SK-N-SH treated with all-trans-retinoic acid at 6 μM for 48 hours (cell line): ENCODE measurements at regions not wholly inside any gene's neighbourhood (a gene's known extent, or its start where the extent isn't known, plus 50 kb on each side); places are given as distances from the start of the nearest gene placed in this dataset.

Source experiments
- OSR1 ChIP-seq: fragments of 250-450 bp; sonication (Bioruptor Pico); IDR thresholded peaks from 2 replicates; pipeline ENCODE4 v1.8.0; 2022; ENCODE audit warnings: moderate library complexity, mild to moderate bottlenecking, inconsistent platforms
- ZNF70 ChIP-seq: fragments of 450-650 bp; formaldehyde crosslinking; IDR thresholded peaks from 2 replicates; pipeline ENCODE4 v1.5.0; 2020; ENCODE audit warnings: mild to moderate bottlenecking, moderate library complexity
- ZNF8 ChIP-seq: fragments of 450-650 bp; formaldehyde crosslinking; IDR thresholded peaks from 2 replicates; pipeline ENCODE4 v1.5.0; 2020; ENCODE audit warnings: mild to moderate bottlenecking, moderate library complexity

GRCh38 chr4:4690854-4691253, 149.0 kb upstream of the STX18 start:
- no peak for TF ChIP-seq OSR1
- no peak for TF ChIP-seq ZNF70 (CRISPR knock-in tag)
- TF ChIP-seq ZNF8: no peak
